Ovary (tissue), 3 donors: ENCODE measurements at regions not wholly inside any gene's neighbourhood (a gene's known extent, or its start where the extent isn't known, plus 50 kb on each side); places are given as distances from the start of the nearest gene placed in this dataset.

ENCODE experiments used
- EP300 ChIP-seq: sonication (generic); formaldehyde crosslinking; IDR thresholded peaks from one replicate; pipeline ENCODE4 v1.6.1; 2017; ENCODE audit warnings: antibody characterized with exemption
- TF ChIP-seq, protein P1 (sequence below), 3 donors: fragments of 450-650 bp in 2 of 3; fragments of 200-600 bp in 1 of 3; IDR thresholded peaks; one replicate each; pipeline versions ENCODE4 v1.5.1 to v1.8.0; 2016 to 2022; ENCODE audit warnings: antibody characterized with exemption in 3 of 3, mild to moderate bottlenecking in 1 of 3
- donor health status: DM: no; HTN: no; CAD: no.

DNA sequence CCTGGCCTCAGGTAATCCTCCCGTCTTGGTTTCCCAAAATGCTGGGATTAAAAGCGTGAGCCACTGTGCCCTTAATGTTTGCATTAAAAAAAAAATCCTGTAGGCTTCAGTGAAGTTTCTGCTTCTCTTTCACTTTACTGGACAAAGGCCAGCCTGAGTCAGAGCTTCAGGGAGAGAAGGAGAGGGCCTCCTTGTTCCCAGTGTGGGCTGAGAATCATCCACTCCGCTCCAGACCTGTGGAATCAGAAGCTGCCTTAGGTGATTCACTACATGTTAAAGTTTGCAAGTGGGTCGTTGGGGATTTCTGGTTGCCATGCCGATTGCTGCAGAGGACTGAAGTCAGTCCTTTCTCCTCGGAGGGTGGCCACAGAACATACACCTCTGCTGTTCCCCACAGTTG, 113.3 kb upstream of the EEF1E1 start:
- TF ChIP-seq EP300: no peak
- TF ChIP-seq, protein P1, sequence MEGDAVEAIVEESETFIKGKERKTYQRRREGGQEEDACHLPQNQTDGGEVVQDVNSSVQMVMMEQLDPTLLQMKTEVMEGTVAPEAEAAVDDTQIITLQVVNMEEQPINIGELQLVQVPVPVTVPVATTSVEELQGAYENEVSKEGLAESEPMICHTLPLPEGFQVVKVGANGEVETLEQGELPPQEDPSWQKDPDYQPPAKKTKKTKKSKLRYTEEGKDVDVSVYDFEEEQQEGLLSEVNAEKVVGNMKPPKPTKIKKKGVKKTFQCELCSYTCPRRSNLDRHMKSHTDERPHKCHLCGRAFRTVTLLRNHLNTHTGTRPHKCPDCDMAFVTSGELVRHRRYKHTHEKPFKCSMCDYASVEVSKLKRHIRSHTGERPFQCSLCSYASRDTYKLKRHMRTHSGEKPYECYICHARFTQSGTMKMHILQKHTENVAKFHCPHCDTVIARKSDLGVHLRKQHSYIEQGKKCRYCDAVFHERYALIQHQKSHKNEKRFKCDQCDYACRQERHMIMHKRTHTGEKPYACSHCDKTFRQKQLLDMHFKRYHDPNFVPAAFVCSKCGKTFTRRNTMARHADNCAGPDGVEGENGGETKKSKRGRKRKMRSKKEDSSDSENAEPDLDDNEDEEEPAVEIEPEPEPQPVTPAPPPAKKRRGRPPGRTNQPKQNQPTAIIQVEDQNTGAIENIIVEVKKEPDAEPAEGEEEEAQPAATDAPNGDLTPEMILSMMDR (IDR thresholded peaks at IDR 0.05): no peak
